Stomach (tissue), 4 donors: ENCODE measurements at regions not wholly inside any gene's neighbourhood (a gene's known extent, or its start where the extent isn't known, plus 50 kb on each side); places are given as distances from the start of the nearest gene placed in this dataset.

Experiments
- CTCF ChIP-seq, 7 experiments: fragments of 450-650 bp in 4 of 7; fragments of 200-600 bp in 3 of 7; sonication (generic) in 3 of 7; IDR thresholded peaks; one replicate each; pipeline ENCODE4 v1.5.1; 2016 to 2019; ENCODE audit warnings: antibody characterized with exemption in 7 of 7, control low read depth in 2 of 7, mild to moderate bottlenecking in 1 of 7
- EP300 ChIP-seq: sonication (generic); formaldehyde crosslinking; IDR thresholded peaks from one replicate; pipeline ENCODE4 v1.6.1; 2017; ENCODE audit warnings: antibody characterized with exemption
- POLR2AphosphoS5 ChIP-seq, 3 donors: sonication (generic); formaldehyde crosslinking; IDR thresholded peaks; one replicate each; pipeline ENCODE4 v1.6.1; 2016; ENCODE audit warnings: antibody characterized with exemption in 3 of 3

- TF ChIP-seq POLR2AphosphoS5 (IDR thresholded peaks at IDR 0.05) (no peak), EP300 (no peak), CTCF (IDR thresholded peaks at IDR 0.05) (no peak)
Observed at GRCh38 chr4:188680004-188680666, 540.9 kb downstream of the TRIML1 start.
